GM19043 (cell line): ENCODE measurements at regions not wholly inside any gene's neighbourhood (a gene's known extent, or its start where the extent isn't known, plus 50 kb on each side); places are given as distances from the start of the nearest gene placed in this dataset.
A peak's percentile ranks its signal among the peaks of the same experiment; 100 is the strongest.
"Not testable (repeated sequence)": the region's sequence is repeated elsewhere in the genome, so short reads cannot be mapped to it uniquely, and the experiment has no call there.

Experiments
- ATAC-seq: cut with Tn5 transposase; IDR thresholded peaks from one replicate; pipeline ENCODE4 v1.9.1; 2021; ENCODE audit warnings: low read depth; ENCODE audit not compliant: unreplicated experiment

GRCh38 chr5:93359296-93359959 lies 221.6 kb downstream of the NR2F1-AS1 start:
- ATAC-seq = no peak

- ATAC-seq = no peak
Observed at GRCh38 chr5:93358176-93358575, 222.8 kb downstream of the NR2F1-AS1 start.

GRCh38 chr5:93357686-93358085 lies 223.3 kb downstream of the NR2F1-AS1 start:
- ATAC-seq = no peak

GRCh38 chr5:93355691-93356090 lies 225.3 kb downstream of the NR2F1-AS1 start:
- no peak for ATAC-seq

GRCh38 chr5:93352186-93352585 lies 228.8 kb downstream of the NR2F1-AS1 start:
- no peak for ATAC-seq

- no peak for ATAC-seq
Observed at GRCh38 chr5:93349613-93350012, 231.4 kb downstream of the NR2F1-AS1 start.

GRCh38 chr5:93348231-93348630 lies 232.8 kb downstream of the NR2F1-AS1 start:
- ATAC-seq = no peak

GRCh38 chr5:93346850-93347249 lies 234.2 kb downstream of the NR2F1-AS1 start:
- ATAC-seq = not testable (repeated sequence)

- no peak for ATAC-seq
Observed at GRCh38 chr5:93346301-93346700, 234.7 kb downstream of the NR2F1-AS1 start.

GRCh38 chr5:93343570-93343969 lies 237.4 kb downstream of the NR2F1-AS1 start:
- ATAC-seq = no peak

GRCh38 chr5:93342563-93343061 lies 238.4 kb downstream of the NR2F1-AS1 start:
- ATAC-seq = peak; percentile 49

GRCh38 chr5:93340881-93341280 lies 240.1 kb downstream of the NR2F1-AS1 start:
- no peak for ATAC-seq

GRCh38 chr5:93337138-93337537 lies 243.9 kb downstream of the NR2F1-AS1 start:
- ATAC-seq = no peak

- ATAC-seq = no peak
Observed at GRCh38 chr5:93336330-93337110, 244.5 kb downstream of the NR2F1-AS1 start.

GRCh38 chr5:93331863-93332262 lies 249.2 kb downstream of the NR2F1-AS1 start:
- no peak for ATAC-seq

GRCh38 chr5:93331241-93331640 lies 249.8 kb downstream of the NR2F1-AS1 start:
- no peak for ATAC-seq

GRCh38 chr5:93330506-93330905 lies 250.5 kb downstream of the NR2F1-AS1 start:
- no peak for ATAC-seq

- no peak for ATAC-seq
Observed at GRCh38 chr5:93329756-93330155, 251.3 kb downstream of the NR2F1-AS1 start.

- ATAC-seq = no peak
Observed at GRCh38 chr5:93328833-93329232, 252.2 kb downstream of the NR2F1-AS1 start.

GRCh38 chr5:93327605-93328004 lies 253.4 kb downstream of the NR2F1-AS1 start:
- no peak for ATAC-seq

GRCh38 chr5:93325946-93326345 lies 255.1 kb downstream of the NR2F1-AS1 start:
- no peak for ATAC-seq
